Lung microvascular endothelial cell (primary cell): ENCODE measurements at regions not wholly inside any gene's neighbourhood (a gene's known extent, or its start where the extent isn't known, plus 50 kb on each side); places are given as distances from the start of the nearest gene placed in this dataset.

Source experiments
- DNase-seq, 2 donors: peaks; one replicate each; pipeline versions ENCODE4 v3.0.0 to v3.0.0-alpha.2; 2010; ENCODE audit warnings: low read depth in 2 of 2

- DNase-seq = no peak
Measured at GRCh38 chr13:60790620-60791019, 393.6 kb downstream of the TDRD3 start.

DNA sequence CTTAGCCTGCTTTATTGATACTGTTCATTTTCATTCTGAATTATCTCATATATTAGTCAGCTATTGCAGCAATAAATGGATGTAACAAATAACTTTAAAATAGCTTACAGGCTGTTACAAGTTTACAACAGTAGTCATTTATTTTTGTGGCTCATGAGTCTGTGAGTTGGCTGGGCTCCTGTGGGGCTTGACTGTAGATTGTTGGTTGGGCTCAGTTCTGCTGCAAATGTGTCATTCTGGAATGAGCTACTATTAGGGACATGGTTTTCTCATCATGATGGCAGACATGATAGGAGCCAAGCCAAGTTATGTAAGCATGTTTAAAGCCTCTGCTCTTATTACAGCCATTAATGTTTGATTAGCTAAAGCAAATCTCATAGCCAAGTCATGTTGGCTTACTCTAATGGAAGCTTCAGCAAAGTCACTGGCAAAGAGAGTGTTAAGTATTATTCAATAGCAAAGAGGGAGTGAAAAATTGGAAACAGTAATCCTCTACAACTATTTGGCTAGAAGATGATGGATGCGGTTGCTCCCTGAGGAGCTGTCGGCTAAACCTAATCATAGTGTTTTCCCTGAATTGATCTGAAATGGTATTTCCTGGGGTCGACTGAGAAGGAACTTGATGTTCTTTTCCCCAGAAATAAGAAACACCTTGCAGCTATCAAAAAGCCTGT, 391.3 kb downstream of the TDRD3 start:
- peak in 1 of 2 donors; percentile 7 for DNase-seq

DNA sequence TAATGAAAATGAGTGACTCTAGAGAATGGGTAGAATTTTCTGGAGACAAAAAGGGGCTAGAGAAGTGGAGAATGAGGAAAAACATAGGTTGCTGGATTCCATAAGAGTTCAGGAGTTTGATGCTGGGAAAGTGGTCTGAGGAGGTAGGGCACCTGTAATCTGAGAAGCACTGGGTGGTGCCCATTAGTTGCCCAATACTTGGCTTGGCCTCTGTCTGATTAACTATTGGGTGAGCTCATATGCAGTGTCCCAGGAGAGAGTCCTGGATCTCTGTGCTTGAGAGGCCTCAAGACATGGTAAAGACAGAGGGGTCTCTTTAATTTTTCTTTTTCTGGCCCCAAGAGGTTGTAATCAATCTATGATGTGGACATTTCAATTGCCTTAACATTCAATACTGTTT, 390.1 kb downstream of the TDRD3 start:
- no peak for DNase-seq

DNA sequence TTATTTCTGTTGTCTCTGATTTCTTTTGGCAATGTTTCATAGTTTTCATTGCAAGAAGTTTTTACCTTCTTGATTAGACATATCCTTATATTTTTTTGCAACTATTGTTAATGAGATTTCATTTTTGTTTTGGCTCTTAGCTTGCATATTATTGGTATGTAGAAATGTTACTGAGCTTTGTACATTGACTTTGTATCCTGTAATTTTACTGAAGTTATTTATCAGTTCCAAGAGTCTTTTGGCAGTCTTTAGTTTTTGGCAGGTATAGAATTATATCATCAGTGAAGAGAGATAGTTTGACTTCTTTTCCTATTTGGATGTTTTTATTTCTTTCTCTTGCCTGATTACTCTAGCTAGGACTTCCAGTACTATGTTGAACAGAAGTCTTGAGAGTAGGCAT, 375.7 kb downstream of the TDRD3 start:
- DNase-seq = no peak

DNA sequence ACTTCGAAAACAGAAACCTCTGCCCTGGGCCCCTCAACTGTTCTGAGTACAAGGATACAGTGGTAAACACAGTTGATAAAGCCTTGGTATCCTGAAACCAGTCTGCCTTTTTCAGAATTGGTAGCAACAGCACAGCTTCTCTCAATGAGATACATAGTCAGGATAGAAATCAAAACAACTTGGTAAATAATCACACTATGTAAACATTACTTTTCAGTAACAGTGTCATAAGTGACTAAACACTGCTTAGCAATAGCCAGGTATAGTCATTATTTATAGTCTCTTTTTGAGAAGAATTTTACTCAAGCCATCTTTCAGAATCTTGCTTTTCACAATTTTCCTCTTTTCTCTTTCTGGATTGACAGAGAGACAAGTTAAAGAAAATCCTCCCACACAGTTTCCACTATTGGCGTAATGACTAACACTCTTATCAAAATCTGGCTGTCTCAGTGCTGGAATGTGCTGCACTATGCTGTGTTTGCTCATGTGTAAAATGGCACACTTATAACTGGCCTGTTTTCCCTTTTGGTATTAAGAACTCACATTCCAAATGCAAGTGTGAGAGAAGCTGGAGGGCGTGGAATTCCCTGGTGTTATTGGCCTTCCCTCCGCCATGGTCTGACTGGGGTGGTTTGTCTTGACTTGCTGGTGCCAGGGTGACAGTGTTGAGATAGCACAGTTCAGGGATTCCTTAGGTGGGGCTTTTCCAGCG, 368.8 kb downstream of the TDRD3 start:
- peak in 1 of 2 donors; percentile 35 for DNase-seq

GRCh38 chr13:60759499-60759898, 362.5 kb downstream of the TDRD3 start:
- DNase-seq = peak; percentile 0 to 89

DNA sequence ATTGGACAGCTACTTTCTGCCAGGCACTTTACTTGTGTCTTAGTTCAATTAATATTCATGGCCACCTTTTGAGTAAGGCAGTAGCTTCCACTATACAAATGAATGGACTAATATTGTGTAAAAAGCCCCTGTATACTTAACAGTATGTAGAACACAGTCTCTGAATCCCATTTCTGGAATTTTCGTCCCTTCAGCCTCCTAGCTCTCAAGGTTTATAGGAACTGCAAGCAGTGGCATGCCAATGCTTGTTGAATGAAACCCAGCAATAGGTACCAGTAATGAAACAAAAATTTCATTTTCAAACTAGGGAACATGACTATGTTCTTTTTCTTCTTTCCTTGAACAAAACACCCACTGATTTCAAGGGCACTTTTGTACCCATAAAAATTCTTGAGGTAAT, 361.6 kb downstream of the TDRD3 start:
- DNase-seq = no peak

GRCh38 chr13:60757501-60758215, 360.6 kb downstream of the TDRD3 start:
- DNase-seq = no peak

DNA sequence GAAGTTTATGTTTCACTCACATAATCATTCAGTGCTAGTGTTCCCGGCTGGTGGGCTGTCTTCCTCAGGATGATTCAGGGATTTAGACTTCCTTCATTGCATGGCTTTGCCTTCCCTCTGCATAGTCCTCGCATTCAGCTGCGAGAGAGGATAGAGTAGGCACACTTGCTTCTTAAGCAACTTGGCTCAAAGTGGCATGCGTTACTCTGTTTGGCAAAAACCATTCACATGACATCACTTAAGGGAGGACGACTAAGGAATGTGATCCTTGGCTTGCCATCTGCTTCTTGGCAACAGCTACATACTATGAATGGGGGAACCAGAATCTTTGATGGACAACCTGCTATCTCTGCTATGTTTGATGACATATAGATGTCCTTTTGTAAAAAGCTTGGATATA, 359.3 kb downstream of the TDRD3 start:
- DNase-seq = no peak

DNA sequence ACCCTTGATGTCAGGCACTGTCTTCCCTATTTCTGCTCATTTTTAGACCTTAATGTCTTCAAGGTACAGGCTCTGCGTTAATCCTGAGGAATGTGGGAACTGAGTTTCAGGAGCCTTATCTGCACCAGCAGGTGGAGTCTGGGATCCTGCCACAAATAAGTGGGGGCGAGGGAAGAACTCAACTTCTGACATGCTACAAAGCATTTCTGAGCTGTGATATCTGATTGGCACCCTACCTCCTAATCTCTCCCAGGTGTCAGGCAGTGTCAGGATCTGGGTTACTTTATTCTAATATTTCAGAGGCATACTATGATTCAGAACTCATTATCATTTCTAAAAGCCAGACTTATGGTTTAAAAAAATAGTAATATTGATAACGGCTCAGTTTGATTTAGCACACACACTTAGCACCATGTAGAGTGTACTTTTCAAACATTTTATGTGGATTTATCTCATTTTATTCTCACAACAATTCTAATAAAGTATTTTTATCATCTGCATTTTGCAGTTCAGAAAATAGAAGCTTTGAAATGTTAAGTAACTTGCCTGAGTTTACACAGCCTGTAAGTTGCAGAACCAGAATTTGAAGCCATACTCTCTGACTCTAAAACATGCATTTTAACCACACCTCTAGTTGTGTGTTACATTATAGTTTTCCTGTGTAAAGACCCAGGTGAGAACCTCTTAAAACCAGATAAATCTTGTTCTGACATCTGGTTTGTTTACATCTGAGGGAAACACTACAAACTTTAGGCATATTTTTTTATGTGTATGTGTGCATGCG, 358.6 kb downstream of the TDRD3 start:
- DNase-seq = peak in 1 of 2 donors; percentile 33

DNA sequence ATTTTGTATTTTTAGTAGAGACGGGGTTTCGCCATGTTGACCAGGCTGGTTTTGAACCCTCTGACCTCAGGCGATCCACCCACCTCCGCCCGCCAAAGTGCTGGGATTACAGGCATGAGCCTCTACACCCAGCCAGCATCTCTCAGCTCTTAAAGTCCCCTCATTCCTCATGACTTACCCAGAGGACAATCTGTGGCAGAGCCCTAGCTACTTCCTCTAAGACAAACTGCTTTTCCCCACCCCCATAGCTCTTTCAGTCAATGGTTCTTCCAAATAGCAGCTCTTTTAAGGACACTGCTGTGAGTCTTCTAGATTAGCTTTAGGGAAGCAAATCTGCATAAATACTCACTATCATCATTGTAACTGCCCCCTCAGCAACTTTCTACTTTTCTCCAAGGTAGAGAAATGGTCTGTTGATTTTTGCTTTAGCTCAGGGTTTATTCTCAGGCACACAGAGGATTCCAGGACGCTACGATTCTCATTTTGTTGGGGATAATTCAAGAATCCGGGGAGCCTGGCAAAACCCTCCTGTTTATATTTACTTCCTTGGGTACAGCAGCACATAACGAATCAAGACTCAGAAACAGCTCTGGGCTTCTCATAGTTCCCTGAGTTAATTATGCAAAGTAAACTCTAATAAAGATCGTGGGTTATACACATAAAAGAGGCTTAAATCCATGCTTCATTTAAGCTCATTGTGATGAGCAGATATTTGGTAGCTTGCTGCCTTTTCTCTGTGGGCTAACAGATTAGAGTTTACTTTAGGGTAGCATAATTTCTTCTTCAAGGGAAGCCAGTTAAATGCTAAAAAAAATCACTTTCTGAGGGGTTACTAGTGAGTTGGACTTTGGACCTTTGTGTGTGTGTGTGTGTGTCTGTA, 357.4 kb downstream of the TDRD3 start:
- no peak for DNase-seq

GRCh38 chr13:60753641-60754040, 356.6 kb downstream of the TDRD3 start:
- no peak for DNase-seq

DNA sequence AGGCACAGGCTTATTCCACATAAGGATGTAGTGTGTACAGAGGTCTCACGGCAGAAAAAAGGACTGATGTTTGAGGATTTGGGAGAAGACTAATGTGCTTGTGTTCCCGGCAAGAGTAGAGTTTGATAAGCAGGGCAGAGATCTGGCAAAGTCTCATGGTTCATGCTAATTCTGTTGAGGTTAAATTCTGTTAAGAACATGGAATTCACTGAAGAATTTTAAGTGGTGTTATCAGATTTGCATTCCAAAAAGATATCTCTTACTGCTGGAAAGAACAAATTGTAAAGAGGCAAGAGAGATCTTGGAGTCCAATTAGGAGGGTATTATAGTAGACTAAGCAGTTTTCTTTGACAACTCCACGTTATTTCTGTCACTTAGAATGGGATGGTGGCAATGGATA, 348.3 kb downstream of the TDRD3 start:
- DNase-seq = no peak

- no peak for DNase-seq
Measured at GRCh38 chr13:60733933-60734332, 336.9 kb downstream of the TDRD3 start.

- DNase-seq = no peak
Measured at GRCh38 chr13:60727140-60727539, 330.1 kb downstream of the TDRD3 start.

DNA sequence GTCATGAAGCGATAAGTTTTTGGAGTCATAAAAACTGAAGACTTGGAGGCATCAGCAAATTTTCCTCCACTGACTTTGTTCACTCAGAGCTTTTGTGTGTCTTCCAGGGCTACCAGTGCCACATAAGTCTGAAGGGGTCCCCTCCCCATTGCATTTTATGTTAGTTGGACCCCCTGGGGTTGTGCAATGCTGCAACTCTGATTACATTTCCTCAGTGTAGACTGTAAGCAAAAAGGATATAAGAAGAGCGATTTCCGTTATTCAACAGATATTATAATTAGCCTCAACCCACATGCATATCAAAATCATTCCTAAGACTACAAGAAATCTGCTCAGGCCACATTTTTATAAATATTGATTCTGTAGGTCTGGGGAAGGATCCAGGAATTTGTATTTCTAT, 324.0 kb downstream of the TDRD3 start:
- no peak for DNase-seq

DNA sequence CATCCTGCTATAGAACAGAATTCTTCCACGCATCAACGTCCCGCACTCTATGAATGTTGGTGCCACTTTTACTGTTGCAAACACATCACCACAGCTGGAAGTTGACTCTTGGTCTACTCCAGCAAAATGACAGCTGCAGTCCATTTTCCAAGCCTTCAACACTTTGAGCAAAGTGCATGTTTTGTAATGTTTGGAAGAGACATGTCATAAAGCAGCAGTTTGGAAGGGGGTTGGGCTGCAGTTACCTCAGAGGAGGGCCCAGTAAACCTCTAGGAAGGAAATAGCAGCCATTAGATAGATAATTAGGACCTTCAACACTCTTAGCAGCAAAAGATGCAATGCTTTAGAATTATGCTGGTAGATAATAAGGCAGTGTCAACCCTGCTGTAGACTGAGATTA, 323.6 kb downstream of the TDRD3 start:
- no peak for DNase-seq

DNA sequence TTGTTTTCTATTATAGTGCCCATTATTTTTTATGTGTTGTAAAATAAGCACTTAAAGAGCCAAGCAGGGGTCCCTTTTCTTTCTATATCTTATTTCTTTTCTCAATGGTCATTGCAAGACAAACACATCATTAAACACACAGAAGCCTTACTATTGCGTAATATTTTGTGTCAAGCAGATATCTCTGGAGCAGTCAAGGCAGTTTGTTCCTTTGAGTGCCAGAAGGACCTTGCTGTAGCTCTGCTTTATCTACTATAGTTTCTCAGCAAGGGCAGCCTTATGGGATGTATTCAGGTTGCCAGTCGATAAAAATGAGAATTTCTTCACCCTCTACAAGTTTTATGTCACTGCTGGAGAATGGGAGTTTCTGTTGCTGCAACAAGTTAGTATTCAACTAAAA, 319.3 kb downstream of the TDRD3 start:
- DNase-seq = no peak

DNA sequence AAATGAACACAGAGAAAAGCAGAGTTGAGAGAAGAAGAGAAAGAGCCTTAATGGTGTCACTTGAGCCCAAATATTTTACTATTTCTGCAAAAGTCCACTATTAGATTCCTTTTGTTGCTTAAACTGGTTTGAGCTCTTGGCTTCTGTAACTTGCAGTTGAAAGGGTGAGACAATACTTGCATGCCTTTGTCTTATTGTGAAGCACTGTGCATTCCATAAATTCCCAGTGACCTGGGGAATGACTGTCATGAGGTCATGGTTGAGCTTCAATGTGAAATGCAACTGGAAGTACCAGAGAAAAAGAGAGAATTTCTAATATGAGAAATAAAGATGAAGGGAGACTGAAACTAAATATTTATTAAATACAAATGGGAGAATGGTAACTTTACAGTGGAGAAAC, 310.9 kb downstream of the TDRD3 start:
- DNase-seq = no peak

GRCh38 chr13:60701895-60702294, 304.9 kb downstream of the TDRD3 start:
- DNase-seq = peak in 1 of 2 donors; percentile 17

- DNase-seq = no peak
Measured at GRCh38 chr13:60700994-60701393, 304.0 kb downstream of the TDRD3 start.
